MG63 (cell line): ENCODE measurements at regions not wholly inside any gene's neighbourhood (a gene's known extent, or its start where the extent isn't known, plus 50 kb on each side); places are given as distances from the start of the nearest gene placed in this dataset.

Experiments
- DNase-seq: peaks from one replicate; pipeline ENCODE4 v3.0.0-alpha.2; 2020
- H3K27me3 ChIP-seq: fragments of 250-450 bp; sonication (Bioruptor Pico); 2 replicates; pipeline ENCODE4 v1.5.1; 2020; ENCODE audit warnings: mild to moderate bottlenecking, moderate library complexity
- H3K36me3 ChIP-seq: fragments of 250-450 bp; sonication (Bioruptor Pico); 2 replicates; pipeline ENCODE4 v1.5.1; 2020; ENCODE audit warnings: mild to moderate bottlenecking, moderate library complexity
- H3K4me3 ChIP-seq: fragments of 250-450 bp; sonication (Bioruptor Pico); 2 replicates; pipeline ENCODE4 v1.5.1; 2020; ENCODE audit warnings: mild to moderate bottlenecking, moderate library complexity
- H3K9me3 ChIP-seq: fragments of 250-450 bp; sonication (Bioruptor Pico); 2 replicates; pipeline ENCODE4 v1.5.1; 2020; ENCODE audit warnings: mild to moderate bottlenecking, moderate library complexity

DNA sequence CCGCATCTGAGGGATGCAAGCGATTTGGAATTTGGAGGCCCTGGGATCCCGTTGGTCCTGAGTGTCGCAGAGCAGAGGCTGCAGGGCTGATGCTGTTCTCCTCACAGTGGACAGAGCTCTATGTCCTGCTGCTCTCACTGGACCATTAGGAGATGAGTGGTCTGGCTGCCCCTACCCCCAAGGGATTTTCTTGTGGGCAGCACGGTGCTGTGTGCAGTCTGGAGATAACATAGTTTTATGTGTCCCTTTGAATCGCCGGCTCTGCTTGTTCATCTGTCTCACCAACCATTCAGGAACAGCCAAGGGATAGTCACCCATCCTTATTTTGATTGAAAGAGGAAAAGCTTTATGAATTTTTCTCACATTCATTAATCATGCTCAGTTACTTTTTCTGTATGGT is 49.9 kb downstream of the CHRM3 start:
- Histone ChIP-seq H3K36me3 (no peaks in the 10 kb centered on the region), H3K27me3 (no peaks in the 10 kb centered on the region), H3K9me3 (peaks cover under 1% of the 10 kb centered on the region; the same call in 1 of the 2 replicates), H3K4me3 (no peak overlapping the region)
- no peak for DNase-seq

DNA sequence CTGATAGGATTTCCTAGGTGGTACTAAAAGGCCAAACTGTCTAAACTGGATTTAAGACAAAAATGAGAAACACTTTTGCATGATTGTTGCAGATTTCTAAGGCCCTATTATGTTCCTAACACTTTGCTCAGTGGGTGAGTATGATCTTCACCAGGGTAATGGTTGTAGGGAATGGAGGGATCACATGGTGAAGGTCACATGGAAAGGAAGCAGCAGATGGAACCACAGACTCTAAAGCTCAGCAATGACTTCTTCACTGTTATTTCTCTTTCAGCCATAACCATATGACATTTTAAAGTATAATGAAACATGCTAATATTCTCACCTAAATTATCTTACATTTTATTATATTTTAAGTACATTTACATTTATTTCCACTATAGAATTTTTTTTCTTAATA is 51.5 kb downstream of the CHRM3 start:
- Histone ChIP-seq H3K9me3 (peaks cover 3% of the 10 kb centered on the region; the same call in 1 of the 2 replicates), H3K4me3 (no peak overlapping the region), H3K36me3 (no peaks in the 10 kb centered on the region), H3K27me3 (no peaks in the 10 kb centered on the region)
- no peak for DNase-seq

DNA sequence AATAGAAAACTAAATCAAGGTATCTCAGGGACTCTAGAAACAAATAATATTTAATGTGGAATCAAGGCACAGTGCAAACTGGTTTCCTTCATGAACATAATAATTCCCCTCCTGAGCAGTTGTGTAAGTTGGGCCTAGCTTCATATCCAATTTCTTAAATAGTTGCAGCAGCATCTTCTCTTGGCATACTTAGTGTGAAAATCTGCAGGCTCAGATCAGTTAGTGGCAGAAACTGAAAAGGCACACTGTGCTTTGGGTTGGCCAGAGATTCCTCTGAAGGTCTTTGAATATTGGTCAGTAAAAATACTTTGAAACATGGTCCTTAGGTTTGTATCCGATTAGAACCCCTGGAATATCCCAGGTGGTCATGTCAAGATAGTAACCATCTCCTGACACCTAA is 52.5 kb downstream of the CHRM3 start:
- Histone ChIP-seq H3K4me3 (no peak overlapping the region), H3K9me3 (peaks cover 3% of the 10 kb centered on the region; the same call in 1 of the 2 replicates), H3K27me3 (no peaks in the 10 kb centered on the region), H3K36me3 (no peaks in the 10 kb centered on the region)
- DNase-seq = no peak

DNA sequence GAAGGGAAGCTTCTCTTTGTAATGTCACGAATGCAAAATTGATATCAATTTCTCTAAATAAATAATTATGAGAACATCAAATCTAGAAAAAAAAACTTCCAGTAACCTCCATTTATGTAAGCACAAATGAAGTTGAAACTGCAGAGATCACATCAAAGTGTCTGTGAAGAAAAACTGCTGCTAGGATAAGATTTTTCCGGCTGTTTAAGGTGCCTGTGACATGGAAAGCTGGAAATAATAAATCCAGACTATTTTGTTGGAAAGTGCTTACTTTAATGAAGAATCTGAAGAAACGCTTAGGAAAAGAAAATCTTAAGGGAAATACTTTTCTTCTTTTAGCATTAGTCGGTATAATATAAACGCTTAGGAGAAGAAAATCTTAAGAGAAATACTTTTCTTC is 57.0 kb downstream of the CHRM3 start:
- H3K9me3 ChIP-seq = peaks cover 3% of the 10 kb centered on the region; the same call in 1 of the 2 replicates
- no peaks in the 10 kb centered on the region for H3K36me3 ChIP-seq
- no peak for DNase-seq
- no peaks in the 10 kb centered on the region for H3K27me3 ChIP-seq
- no peak overlapping the region for H3K4me3 ChIP-seq

DNA sequence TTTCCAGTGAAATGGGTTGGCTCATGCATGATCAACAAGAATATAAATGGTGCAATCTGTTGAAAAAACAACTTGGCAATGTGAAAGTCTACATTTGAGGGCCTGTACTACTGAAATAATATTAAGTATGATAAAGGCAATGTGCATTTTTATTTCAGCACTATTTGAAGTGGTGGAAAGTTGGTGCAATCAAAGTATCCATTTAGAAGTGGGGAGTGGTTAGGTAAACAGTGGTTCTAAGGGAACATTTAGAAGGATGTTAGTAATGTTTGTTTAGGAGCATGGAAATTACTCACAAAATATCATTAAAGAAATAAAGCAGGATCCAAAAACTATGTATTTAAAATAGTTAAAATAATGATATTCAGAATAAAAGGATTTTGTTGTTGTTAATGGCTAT is 60.2 kb downstream of the CHRM3 start:
- DNase-seq = no peak
- Histone ChIP-seq H3K9me3 (no peaks in the 10 kb centered on the region), H3K27me3 (no peaks in the 10 kb centered on the region), H3K4me3 (no peak overlapping the region), H3K36me3 (no peaks in the 10 kb centered on the region)

DNA sequence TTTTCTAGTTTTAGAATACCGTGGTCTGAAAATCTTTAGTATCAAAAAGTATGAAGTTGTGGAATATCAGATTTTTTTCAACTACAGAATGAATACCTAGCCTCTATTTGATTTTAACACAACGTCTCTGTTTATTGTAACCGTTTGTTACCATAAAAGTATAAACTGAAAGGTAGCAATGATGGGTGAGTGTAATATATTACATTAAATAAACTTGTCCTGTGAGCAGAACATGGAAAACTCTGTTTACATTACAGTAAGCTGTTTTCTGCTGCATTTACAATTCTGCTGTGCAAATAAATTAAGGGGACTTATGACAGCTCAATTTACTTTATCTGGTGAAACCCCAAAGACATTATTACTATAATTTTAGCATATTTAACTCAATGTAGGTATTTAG is 62.5 kb downstream of the CHRM3 start:
- no peaks in the 10 kb centered on the region for H3K27me3 ChIP-seq
- DNase-seq = no peak
- H3K36me3 ChIP-seq = no peaks in the 10 kb centered on the region
- H3K4me3 ChIP-seq = no peak overlapping the region
- H3K9me3 ChIP-seq = no peaks in the 10 kb centered on the region

DNA sequence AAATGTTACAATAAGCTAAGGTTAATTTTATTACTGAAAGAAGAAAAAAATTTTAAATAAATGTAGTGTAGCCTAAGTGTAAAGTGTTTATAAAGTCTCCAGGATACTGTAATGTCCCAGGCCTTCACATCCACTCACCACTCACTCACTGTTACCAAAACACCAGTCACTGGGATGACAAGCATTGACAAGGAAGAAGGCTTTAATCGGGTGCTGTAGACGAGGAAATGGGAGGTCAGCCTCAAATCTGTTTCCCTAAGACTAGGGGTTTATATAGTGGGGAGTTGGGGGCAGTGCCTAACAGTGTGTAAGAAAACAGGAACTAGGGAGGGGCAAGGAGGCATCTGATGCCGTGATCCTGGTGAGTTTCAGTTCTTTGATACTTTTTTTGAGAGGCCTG is 69.4 kb downstream of the CHRM3 start:
- H3K27me3 ChIP-seq = no peaks in the 10 kb centered on the region
- H3K9me3 ChIP-seq = 0 out of 2 replicates have a peak, but pooled peaks cover 2% of the 10 kb centered on the region
- no peak for DNase-seq
- no peak overlapping the region for H3K4me3 ChIP-seq
- H3K36me3 ChIP-seq = no peaks in the 10 kb centered on the region

DNA sequence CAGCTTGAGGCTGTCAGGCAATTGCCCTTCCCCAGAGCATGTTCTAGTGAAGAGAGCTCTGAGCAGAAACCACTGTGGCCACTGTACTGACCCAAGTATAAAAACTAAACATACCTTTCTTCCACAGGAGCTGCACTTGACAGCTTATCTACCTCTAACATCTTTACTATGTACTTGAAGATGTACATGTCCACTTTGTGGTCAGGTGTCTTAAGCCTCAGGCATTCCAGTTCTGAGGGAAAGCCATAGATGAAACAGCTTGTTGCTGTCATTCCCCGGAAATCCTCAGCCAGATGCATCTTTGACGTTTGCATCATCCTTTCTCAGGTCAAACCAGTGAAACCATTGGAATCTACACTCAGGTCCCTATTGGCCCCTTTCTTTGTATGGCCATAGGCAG is 70.4 kb downstream of the CHRM3 start:
- H3K4me3 ChIP-seq = no peak overlapping the region
- H3K27me3 ChIP-seq = no peaks in the 10 kb centered on the region
- H3K9me3 ChIP-seq = 0 out of 2 replicates have a peak, but pooled peaks cover 2% of the 10 kb centered on the region
- DNase-seq = no peak
- no peaks in the 10 kb centered on the region for H3K36me3 ChIP-seq

DNA sequence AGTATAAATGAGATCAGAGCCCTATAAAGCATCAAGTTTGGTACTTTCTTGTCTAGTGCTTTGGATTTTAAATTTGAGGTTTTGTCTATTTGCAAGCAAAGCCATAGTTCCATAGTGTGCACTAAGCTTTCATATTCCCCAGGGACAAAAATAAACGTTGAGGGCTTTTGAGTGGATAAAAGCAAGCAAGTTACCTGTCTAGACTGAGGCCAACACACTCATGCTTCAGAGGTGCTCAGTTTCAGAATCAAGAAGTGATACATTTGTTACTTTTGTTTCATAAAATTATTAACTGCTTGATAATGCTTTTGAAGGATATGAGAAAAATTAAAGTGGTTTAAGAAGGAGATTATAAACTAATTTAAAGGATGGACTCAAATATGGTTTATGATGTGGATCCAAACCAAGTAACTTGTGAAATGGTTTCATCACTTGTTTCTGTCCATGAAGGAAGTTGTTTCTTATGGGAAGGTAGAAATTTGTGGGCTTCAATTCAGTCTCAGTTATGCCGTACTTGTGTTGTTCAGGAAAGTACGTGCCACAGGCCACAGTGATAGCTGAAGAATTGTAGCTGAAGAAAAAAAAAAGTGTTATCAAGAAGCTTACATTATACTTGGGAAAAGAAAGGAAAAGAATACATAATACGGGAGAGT is 71.2 kb downstream of the CHRM3 start:
- Histone ChIP-seq H3K27me3 (no peaks in the 10 kb centered on the region), H3K4me3 (no peak overlapping the region), H3K9me3 (0 out of 2 replicates have a peak, but pooled peaks cover 2% of the 10 kb centered on the region), H3K36me3 (no peaks in the 10 kb centered on the region)
- DNase-seq = no peak

DNA sequence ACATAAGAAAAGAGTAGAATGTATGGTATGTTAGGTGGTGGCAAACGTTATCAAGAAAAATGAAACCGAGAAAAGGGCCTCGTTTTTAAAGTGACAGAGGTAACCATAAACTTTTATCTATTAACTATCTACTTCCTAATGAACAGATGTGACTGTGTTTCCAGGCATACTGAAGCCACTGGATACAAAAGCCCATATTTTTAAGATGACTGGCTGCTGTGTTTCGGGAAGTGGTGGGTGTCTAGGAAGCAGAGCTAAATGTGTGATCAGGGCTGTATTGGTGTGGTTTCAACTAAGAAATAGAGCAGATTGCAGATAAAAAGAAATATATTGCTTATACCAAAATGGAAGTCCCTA is 71.8 kb downstream of the CHRM3 start:
- Histone ChIP-seq H3K4me3 (no peak overlapping the region), H3K9me3 (0 out of 2 replicates have a peak, but pooled peaks cover 2% of the 10 kb centered on the region), H3K27me3 (no peaks in the 10 kb centered on the region), H3K36me3 (no peaks in the 10 kb centered on the region)
- no peak for DNase-seq

DNA sequence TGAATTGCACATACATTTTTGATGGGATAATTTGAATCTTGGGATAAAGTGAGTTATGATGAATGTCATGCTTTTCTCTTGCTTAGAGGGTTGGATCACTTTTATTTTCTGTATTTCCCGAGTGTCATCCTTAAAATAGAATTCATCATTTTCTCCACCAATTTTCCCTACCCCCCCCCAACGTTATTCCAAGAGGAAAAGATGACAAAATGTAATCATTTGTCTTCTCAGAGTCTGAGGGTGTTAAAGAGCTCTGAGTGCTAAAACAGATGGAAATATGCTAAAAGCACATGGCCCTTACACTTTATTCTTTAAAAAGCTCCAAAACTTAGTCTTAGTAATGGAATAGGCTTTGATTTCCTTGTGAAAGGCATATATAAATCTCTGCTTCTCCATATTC is 81.4 kb downstream of the CHRM3 start:
- Histone ChIP-seq H3K9me3 (no peaks in the 10 kb centered on the region), H3K36me3 (no peaks in the 10 kb centered on the region), H3K4me3 (no peak overlapping the region), H3K27me3 (no peaks in the 10 kb centered on the region)
- no peak for DNase-seq

DNA sequence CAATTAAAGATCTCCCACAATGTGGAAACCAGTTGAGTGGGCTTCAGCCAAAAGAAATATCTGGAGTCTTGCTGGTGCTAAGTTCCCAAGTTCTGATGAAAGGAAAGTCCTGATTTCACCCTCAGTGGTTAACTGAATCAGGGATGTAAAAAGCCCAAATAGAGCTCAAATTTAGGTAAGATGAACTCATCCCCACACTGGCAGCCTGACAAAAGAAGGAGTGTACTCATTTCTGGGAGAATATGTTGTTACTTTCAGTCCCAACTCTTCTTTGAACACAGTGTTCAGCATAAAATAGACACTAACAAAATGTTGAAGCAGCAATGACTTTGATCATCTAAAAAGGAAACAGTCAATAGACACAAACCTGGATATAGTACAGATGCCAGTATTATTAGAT is 91.7 kb downstream of the CHRM3 start:
- no peak overlapping the region for H3K4me3 ChIP-seq
- H3K9me3 ChIP-seq = peaks cover 8% of the 10 kb centered on the region
- DNase-seq = no peak
- H3K27me3 ChIP-seq = no peaks in the 10 kb centered on the region
- no peaks in the 10 kb centered on the region for H3K36me3 ChIP-seq

DNA sequence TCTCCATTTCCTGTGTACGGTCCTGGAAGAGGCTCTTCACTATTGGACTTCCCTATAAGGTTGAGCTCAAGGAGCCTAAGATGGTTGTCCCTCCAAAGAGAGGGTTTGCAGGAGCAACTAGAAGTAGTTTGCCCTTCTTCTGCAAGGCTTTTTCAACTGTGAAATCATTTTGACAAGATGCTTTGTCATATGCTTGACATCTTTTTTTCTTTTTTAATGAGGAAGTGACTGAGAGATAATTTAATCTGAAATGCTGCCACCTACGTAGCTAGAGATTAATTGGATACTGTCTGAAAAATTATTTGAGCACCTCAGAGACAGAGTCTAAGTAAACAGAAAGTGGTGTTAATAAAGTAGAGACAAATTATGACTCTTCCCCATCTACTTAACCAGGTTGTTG is 97.0 kb downstream of the CHRM3 start:
- DNase-seq = no peak

DNA sequence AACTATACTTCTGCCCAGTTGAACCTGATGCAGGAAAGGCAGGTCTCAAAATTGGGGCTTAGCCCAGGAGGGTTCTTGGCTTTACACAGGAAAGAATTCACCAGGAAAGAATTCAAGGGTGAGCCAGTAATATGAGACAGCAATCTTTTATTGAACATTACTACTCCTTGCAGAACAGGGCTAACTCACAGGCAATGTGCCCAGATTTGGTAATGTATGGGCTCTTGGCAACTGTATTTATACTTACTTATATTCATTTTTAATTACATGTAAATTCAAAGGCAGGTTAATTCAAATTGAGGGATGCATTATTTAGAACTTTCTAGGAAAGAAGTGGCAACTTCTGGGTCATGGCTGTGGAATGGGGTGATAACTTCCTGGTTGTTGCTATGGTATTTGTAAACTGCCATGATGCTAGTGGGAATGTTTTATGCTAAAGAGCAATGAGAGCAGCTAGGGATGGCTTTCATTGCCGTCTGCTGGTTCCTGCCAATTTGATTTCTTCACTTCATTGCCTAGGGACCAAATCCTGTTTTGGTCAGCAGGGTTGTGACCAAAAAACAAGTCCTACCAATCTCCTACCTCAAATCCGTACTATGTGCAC is 107.5 kb downstream of the CHRM3 start:
- H3K27me3 ChIP-seq = no peaks in the 10 kb centered on the region
- H3K4me3 ChIP-seq = no peak overlapping the region
- no peaks in the 10 kb centered on the region for H3K36me3 ChIP-seq
- H3K9me3 ChIP-seq = no peaks in the 10 kb centered on the region; the same call in 1 of the 2 replicates
- DNase-seq = peak; percentile 31

More for the DNA sequence above, 97.0 kb downstream of the CHRM3 start:
- Histone ChIP-seq H3K36me3 (no peaks in the 10 kb centered on the region), H3K9me3 (peaks cover 8% of the 10 kb centered on the region), H3K27me3 (no peaks in the 10 kb centered on the region), H3K4me3 (no peak overlapping the region)

DNA sequence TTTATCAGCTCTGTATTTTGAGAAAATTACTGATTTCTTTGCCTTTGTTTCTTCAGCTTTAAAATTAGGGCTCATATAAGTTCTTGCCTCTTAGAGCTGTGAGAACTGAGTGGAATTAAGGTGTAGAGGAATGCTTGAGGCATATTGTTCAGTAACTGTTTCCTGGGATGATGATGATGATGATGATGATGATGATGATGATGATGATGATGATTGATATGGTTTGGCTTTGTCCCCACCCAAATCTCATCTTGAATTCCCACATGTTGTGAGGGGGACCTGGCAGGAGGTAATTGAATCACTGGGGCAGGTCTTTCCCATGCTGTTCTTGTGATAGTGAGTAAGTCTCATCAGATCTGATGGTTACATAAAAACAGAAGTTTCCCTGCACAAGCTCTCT is 118.7 kb downstream of the CHRM3 start:
- Histone ChIP-seq H3K27me3 (no peaks in the 10 kb centered on the region), H3K9me3 (peaks cover 2% of the 10 kb centered on the region; the same call in 1 of the 2 replicates), H3K36me3 (no peaks in the 10 kb centered on the region), H3K4me3 (no peak overlapping the region)
- no peak for DNase-seq

DNA sequence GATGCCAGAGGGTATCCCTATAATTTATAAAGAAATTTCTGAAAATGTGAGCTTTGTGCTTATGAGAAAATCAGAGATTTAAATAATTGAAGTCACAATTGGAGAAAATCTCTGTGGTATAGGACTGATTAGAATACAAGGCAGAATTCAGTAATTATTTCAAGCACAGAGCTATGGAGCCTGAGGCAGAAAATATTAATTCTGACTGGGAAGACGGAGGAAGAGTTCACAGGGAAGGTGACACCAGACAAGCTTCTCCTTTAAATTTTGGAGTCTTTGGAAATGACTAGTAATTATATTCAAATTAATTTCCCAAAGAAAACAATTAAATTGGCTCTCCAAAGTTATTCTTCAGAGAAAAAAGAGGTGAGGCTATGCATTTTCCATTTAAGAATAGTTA is 121.5 kb downstream of the CHRM3 start:
- no peak for DNase-seq
- Histone ChIP-seq H3K36me3 (no peaks in the 10 kb centered on the region), H3K9me3 (peaks cover 2% of the 10 kb centered on the region; the same call in 1 of the 2 replicates), H3K4me3 (no peak overlapping the region), H3K27me3 (no peaks in the 10 kb centered on the region)

DNA sequence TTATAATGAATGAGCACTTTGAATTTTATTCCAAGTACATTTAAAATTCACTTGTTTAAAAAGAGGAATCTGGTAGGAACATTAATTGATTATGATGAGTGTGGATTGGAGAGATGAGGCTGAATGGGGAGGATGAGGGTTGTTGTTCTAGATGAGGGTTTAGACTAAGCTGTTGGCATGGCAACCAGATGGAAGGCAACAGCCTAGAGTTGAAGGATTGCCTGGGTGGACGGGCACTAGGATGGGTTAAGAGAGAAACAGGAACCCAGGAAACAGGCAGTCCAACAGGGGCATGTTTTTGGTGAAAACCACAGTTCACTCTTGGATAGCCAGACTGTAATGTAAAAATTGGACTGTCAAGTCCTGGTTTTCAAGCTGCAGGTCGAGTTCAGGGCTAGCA is 125.5 kb downstream of the CHRM3 start:
- Histone ChIP-seq H3K9me3 (no peaks in the 10 kb centered on the region), H3K27me3 (no peaks in the 10 kb centered on the region), H3K36me3 (no peaks in the 10 kb centered on the region), H3K4me3 (no peak overlapping the region)
- DNase-seq = no peak

DNA sequence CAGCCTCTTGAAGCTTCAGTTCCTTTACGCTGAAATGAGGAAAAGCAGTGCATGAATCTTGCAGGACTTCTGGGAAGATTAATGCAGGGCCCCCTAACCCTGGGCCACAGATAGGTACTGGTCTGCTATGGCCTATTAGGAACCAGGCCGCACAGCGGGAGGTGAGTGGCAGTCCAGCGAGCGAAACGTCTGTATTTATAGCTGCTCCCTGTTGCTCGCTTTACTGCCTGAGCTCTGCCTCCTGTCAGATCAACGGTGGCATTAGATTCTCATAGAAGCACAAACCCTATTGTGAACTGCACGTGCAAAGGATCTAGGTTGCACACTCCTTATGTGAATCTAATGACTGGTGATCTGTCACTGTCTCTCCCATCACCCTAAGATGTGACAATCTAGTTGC is 130.2 kb downstream of the CHRM3 start:
- Histone ChIP-seq H3K9me3 (no peaks in the 10 kb centered on the region), H3K4me3 (no peak overlapping the region), H3K27me3 (no peaks in the 10 kb centered on the region), H3K36me3 (no peaks in the 10 kb centered on the region)
- DNase-seq = no peak
